ENCODE measurements at regions not wholly inside any gene's neighbourhood (a gene's known extent, or its start where the extent isn't known, plus 50 kb on each side); places are given as distances from the start of the nearest gene placed in this dataset.
"Not testable (repeated sequence)": the region's sequence is repeated elsewhere in the genome, so short reads cannot be mapped to it uniquely, and the experiment has no call there.

DNA sequence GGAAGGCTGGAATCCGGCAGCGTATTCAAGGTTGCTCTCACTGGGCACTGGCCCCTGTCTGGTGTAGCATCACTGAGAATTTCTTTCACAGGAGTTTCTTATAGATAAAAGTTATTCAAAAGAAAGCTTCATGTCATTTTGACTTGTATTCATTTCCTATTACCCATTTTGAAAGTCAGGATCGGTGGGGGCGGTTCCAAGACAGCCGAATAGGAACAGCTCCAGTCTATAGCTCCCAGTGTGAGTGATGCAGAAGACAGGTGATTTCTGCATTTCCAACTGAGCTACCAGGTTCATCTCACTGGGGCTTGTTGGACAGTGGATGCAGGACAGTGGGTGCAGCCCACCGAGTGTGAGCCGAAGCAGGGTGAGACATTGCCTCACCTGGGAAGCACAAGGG, 51.5 kb upstream of the CDC42EP3 start:
- DNase-seq (ENCODE audit: low read depth in 2 of 2): not testable (repeated sequence)

DNA sequence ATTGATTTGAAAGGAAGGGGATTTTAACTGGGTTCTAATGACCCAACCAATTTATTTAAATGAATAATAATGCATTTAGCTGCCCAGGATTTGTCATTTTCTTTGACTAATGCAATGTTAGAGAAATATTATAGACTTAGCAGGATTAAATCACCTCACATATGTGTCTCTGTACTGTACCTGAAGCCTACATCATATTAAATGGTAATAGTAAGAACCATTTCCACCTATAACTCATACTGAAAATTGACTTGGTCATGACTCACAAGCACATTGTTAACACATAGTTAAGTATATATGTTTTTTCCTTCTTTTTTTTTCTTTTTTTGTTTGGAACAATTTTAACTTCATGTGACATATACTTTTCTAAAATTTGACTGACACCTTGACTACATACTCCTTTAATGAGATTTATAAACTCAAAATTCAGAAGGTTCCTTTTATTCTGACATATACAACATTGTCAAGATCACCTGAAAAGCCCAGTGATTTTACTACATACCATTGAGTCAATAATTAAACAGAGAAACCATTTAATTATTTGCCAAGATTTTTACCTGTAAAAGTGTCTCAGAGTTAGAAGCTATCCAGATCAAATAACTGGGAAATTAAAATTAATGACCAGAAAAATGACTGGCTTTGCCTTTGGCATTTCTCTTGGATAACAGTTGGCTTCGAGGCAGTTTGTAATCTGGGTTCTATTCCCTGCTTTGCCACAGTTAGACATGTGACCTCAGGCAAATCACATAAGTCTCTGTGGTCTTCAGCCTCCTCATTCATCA, 58.8 kb upstream of the CDC42EP3 start:
- DNase-seq (ENCODE audit: low read depth in 2 of 2): no peak

DNA sequence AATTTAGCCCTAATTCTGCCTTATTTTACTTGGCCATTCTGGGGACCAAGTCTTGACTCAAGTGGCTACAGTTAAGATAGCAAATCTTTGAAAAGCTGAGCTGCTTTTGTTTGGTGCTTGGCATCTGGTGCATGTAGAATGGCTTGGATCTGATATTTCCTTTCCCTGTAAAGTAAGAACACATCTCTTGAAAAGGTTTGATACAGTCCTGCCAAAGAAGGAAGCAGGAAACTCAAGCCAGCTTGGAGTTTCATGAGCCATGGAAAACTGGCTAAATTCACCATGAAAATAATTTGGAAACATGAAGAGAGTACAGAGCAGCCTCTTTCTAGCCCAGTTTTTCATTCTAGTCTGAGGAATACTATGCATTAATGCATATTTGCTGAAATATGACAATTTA, 61.0 kb upstream of the CDC42EP3 start:
- DNase-seq (ENCODE audit: low read depth in 2 of 2): not testable (repeated sequence)

DNA sequence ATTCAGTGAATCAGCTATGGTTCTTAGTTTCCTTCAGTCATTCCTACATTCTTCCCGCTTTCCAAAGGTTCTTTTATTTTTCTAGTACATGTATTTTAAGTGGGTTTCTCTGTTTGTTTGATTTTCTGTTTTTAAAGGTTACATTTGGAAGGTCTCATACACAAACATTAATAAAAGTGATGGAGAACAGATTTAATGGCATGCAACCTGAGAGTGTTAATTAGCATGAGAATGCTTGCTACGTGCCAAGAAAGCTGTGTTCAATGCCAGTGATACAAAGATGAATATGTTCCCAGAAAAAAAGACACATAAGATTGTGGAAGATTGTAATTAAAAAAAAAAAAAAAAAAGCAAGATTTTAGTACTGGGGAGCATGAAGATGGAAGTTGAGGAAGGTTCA, 61.8 kb upstream of the CDC42EP3 start:
- no peak for DNase-seq (ENCODE audit: low read depth in 2 of 2)

DNA sequence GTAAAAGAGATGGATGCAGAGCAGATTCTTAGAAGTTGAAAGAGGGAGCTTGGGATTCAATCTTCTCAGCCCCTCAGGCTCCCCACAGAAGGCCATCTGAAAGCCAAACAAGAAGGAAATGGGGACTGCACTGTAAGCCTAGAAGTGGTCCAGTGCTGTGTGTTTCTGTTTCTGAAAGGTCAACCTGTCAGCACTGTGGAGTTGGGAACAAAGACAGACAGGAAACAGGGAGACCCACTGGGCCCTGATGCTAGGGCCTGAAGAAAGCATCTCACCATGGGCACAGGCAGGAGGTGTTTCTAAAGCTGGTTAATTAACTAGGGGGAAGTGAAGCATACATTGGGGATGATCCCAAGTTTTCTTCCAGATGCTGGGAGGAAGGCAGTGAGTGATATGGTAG, 62.5 kb upstream of the CDC42EP3 start:
- not testable (repeated sequence) for DNase-seq (ENCODE audit: low read depth in 2 of 2)

DNA sequence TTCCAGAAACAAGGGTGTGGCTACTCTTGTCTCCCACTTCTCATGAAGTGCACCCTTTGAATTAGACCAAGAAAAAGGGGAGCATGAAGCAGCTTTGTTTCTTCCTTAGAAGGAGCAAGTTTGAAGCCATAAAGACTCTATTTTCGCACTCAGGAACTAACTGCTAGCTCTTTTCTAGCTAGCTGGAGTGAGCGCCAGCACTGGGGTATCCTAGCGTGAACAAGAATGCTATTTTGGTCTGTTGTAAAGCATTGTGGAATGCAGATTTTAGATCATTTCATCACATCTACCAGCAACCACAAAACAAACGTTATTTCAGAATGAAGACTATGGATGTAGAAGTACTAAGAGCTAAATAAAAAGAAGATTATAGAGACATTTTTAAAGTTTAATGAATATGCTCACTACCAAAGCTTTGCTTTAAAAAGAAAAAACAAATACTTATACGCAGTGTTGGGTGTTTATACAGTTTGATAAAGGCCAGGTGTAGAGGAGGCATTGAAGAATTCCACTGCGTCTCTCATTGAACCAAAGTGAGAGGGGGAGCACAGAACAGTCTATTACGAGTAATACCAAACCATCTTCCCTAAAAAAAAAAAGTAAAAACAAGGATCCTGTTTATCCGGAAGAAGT, 63.6 kb upstream of the CDC42EP3 start:
- DNase-seq (ENCODE audit: low read depth in 2 of 2): not testable (repeated sequence)

DNA sequence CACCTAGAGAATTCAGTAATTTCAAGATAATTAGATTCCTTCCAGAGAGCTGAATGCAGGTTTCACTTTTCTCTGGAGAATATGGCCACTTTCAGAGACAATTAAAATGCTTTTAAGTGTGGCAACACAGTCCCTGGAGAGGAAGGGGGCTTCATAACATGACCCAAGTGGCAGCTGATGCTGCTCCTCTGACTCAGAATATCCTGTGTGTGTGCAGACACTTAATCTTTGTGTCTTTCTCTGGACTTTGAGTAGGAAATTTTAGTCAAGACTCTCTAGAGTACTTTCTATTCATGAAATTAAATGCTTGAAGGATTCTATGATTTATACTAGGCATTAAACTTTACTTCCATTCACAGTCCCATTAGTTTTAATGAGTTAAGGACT, 64.1 kb upstream of the CDC42EP3 start:
- DNase-seq (ENCODE audit: low read depth in 2 of 2): not testable (repeated sequence)

DNA sequence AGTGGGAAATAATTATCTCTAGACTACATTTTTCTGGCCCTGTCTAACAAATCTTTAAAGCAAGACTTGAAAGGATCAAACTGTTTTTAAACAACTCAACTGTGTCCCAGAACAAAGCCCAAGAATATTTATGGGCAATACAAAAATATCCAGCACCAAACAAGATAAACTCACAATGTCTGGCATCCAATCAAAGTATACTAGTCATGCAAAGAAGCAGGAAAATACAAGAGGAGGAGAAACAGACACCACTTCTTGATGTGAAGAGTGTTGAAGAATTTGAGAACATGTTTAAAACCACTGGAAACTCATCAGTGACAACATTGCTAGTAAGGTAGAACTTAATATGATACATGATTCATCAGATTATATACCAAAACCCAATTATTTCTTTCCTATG, 66.1 kb upstream of the CDC42EP3 start:
- no peak for DNase-seq (ENCODE audit: low read depth in 2 of 2)

DNA sequence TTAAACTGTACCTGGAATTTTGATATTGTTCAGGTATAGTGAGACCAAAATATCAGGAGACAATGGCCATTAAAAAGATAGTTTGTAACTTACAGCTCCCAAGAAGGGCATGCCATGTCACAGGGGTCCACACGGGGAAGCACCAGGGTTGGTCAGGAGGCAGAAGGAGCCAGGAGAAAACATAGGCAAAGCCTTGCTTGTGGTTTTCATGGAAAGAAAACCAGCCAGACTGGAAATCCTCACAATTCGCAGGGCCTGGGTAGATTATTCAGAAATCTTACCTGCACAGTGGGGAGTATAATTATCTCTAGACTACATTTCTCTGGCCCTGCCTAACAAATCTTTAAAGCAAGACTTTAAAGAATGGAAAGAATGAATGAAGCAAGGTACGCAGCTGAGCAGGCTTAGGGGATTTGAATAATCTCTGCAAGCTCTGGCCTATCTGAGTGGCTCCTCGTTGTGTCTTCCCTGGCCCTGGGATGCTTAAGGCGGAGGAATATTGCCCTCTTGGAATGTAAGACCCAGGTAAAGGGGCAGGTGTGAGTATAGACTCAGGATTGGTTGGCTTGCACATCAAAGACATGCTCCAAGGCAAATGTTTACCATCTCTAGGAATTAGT, 66.9 kb upstream of the CDC42EP3 start:
- no peak for DNase-seq (ENCODE audit: low read depth in 2 of 2)

DNA sequence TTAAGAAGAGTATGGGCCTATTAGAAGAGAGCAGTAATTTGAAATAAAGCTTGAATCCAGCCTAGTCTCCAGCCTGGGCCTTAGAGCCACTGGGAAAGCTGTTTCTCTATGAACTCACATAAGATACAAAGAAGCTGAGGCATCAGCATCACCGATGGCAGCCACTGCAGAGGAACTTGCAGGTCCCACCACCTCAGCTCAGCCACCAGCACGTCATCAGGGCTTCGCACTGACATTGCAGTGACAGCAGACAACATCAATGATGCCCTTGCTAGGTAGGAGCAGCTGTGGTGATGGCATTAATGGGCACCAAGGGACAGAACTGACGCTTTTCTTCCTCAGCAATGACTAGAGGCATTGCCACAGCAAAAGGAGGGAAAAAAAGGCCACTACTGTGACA, 67.7 kb upstream of the CDC42EP3 start:
- DNase-seq (ENCODE audit: low read depth in 2 of 2): no peak

DNA sequence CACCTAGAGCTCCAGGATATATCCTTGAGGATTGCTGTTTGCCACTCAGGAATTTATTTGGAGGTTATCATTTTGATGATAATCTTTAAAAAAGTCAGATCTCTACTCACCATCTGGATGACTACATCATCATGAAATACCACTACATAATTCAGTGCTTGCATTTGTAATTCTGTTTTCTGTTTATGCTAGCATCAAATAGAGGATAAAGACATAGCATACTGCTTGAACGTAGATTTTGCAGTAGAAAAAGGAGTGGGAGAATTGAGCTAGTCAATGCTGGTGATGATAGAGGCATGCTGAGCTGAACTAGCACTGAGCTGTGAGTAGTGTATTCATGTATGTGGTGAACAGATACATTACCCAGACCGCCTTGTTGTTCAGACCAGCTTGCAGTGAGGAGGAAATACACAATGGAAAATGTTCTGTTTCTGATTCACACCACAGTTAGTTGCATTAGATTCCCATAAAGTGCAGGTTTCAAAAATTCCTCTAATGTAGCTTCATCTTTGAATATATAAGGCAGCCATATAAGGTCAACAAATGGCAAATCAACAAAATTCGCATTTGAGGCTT, 68.8 kb upstream of the CDC42EP3 start:
- DNase-seq (ENCODE audit: low read depth in 2 of 2): no peak

DNA sequence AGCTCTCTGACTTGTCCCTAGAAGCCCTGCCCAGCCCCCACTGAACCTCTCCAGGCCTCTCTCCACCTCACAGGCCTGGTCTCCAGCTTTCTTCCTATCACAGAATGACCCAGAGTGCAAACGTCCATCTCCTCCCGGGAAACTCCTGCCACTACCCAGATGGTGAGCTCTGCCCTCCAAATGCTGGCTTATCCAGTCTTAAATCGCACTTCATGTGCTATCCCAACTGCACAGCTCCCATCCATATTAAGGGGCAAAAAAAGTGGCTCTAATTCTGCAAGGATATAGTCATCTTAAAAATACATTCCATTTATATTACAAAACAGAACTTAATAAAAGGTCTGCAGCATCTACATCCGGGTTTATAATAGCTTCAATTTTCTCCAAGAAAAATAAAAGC, 70.8 kb upstream of the CDC42EP3 start:
- no peak for DNase-seq (ENCODE audit: low read depth in 2 of 2)

DNA sequence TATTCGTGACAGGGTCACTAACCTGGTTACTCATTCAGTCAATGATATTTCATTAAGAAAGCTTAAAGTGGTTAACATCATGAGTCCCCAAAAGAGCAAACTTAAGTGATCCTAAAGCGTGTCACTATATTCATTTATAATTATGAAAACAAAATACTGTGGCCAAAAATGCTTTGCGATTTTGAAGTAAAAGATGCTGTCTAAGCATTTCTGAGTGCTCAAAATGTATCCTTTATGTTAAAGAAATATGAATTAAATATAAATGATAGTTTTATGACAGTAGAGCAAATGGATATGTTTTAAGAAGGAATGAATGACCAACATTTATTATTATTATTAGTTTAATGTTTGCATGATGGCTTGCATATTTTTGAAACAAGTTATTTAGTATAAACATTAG, 72.6 kb upstream of the CDC42EP3 start:
- DNase-seq (ENCODE audit: low read depth in 2 of 2): no peak

DNA sequence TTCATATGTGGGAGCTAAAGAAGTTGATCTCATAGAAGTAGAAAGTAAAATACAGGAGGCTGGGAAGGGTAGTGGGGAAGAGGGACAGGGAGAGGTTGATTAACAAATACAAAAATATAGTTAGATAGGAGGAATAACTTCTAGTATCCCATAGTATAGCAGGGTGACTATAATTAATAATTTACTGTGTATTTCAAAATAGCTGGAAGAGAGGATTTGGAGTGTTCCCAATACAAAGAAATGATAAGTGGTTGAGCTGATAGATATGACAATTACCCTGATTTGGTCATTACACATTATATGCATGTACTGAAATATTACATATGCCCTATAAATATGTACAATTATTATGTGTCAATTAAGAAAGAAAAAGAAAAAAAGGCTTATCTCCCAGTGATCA, 73.5 kb upstream of the CDC42EP3 start:
- not testable (repeated sequence) for DNase-seq (ENCODE audit: low read depth in 2 of 2)

DNA sequence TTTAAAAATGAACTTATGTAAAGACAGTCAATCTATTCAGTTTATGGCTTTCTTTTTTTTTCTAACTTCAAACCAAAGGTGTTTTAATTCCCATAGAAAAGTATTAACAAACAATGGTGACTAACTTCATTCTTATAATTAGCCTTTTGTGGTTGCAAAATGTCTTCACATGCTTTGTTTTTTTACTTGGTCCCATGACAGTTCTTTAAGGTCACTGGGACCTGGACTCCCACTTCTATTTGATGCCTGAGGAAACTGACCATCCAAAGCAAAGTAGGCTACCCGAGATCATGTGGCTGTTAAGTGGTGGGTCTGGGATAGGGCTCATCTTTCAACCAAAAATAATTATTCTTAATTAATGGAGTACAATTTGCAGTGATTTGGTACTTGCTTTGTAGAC, 74.6 kb upstream of the CDC42EP3 start:
- DNase-seq (ENCODE audit: low read depth in 2 of 2): not testable (repeated sequence)

DNA sequence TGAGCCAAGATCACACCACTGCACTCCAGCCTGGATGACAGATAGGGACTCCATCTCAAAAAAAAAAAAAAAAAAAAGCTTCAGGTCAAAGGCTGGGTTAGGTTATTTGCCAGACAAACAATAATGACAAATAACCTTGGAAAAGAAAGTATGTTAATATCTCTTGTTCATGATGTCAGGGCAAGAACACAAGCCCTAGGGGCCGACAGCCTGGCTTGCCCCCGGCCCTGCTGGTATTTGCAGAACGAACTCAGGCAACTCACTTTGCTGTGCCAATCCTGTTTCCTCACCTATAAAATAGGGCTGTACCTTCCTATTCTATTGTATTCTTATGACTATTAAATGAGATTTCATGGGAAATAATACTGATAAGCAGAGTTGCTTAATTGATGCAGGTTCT, 75.4 kb upstream of the CDC42EP3 start:
- no peak for DNase-seq (ENCODE audit: low read depth in 2 of 2)

DNA sequence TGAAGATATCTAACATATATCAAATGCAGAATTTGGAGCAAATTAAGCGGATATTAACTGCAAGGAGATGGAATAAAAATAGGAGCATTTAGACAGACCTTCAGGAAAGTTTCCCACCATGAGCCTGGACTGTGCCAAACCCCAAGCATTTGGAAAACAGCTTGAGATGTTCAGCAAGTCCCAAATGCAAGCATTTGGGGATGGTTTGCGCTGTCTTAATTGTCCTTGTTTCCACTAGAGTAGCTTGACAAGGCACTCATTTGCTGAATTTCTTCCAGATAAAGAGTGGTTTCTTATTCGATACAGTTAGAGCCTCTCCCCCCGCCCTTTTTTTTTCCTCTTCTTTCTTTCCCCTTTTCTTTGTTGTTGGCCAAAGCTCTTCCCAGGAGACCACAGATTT, 77.1 kb upstream of the CDC42EP3 start:
- no peak for DNase-seq (ENCODE audit: low read depth in 2 of 2)

DNA sequence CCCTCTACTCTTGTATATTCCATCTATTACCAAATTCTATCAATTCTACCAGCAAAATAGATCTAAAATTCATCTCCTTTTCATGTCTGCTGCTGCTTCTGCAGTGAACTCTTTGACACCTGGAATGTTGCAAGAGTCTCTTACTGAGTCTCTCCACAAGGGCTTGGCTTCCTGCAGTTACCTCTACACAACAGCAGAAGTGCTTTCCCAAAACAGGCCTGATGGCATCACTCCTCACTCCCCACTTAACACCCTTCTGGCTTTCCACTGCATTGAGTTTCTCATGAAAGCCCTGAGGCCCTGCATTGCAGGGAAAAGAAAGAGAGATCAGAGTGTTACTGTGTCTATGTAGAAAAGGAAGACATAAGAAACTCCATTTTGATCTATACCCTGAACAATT, 78.8 kb upstream of the CDC42EP3 start:
- DNase-seq (ENCODE audit: low read depth in 2 of 2): not testable (repeated sequence)

DNA sequence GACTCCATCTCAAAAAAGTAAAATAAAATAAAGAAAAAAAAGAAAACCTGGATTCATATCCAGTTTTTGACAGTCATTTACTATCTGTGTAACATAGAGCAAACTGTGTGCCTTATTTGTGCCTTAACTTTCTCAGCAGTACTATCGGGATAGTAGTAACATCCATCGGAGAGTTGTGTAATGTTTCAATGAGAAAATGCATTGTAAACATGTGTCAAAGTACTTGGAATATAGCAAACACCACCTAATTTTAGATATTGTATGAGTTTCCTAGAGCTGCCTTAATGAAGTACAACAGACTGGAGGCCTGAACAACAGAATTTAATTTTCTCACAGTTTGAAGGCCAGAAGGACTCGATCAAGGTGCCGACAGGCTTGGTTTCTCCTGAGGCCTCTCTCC, 81.3 kb upstream of the CDC42EP3 start:
- no peak for DNase-seq (ENCODE audit: low read depth in 2 of 2)

DNA sequence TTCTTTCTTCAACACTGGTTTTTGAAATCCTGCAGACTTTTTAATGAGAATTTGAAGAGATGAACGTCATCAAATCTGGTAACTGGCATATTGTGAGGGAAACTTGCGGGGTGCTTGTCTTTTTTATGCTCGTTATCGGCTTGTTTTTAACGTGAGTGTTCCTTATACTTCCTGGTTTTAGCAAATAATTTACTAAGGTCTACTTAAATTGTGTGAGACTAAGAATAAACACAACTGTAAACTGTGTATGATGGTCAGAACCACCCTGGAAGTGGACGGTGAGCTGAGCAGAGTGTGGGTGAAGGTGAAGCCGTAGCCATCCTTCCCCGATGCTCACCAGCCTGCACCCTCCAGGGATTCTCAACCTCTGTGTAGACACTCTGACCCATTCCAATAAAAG, 82.3 kb upstream of the CDC42EP3 start:
- no peak for DNase-seq (ENCODE audit: low read depth in 2 of 2)

DNA sequence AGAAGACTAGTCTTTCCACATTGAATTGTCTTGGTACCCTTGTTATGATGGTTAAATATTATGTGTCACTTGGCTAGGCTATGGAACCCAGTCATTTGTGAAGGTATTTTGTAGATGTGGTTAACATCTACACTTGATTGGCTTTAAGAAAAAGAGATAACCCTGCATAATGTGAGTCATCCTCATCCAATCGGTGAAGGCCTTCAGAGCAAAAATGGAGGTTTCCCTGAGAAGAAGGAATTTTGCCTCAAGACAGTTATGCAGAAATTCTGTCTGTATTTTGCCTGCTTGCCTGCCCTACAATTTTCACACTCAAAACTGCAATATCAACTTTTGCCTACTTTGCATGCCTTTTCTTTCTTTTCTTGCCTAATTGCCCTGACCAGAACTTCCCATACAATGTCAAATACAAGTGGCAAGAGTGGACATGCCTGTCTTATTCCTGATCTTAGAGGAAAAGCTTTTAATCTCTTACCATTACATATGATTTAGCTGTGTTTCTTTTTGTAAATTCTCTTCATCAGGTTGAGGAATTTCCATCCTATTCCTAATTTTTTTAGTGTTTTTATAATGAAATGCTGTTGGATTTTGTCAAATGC, 84.6 kb upstream of the CDC42EP3 start:
- not testable (repeated sequence) for DNase-seq (ENCODE audit: low read depth in 2 of 2)

DNA sequence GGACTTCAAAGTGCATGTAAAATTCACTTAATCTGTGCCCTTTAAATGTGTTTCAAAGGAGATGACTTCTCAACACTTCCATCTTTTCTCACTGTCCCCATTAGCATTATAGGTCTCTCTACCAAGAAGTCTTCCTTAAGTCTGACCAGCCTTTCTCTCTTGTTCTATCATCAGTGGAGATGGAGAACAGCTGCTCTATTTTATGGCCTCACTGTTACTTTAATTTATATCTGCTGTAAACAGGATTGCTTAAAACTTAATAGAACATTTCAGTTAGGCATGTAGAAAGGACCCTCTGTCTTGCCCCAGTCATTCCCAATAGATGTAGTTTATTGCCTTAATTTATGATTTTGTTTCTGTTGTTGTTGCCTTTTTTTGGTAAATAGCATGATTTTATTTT, 86.0 kb upstream of the CDC42EP3 start:
- DNase-seq (ENCODE audit: low read depth in 2 of 2): not testable (repeated sequence)

Data from stimulated activated CD8-positive, alpha-beta memory T cell treated with anti-CD3 and anti-CD28 coated beads, Interleukin-15, amount 100 ng/mL, for 4 hours (primary cell).